ENCODE measurements at regions not wholly inside any gene's neighbourhood (a gene's known extent, or its start where the extent isn't known, plus 50 kb on each side); places are given as distances from the start of the nearest gene placed in this dataset.

DNA sequence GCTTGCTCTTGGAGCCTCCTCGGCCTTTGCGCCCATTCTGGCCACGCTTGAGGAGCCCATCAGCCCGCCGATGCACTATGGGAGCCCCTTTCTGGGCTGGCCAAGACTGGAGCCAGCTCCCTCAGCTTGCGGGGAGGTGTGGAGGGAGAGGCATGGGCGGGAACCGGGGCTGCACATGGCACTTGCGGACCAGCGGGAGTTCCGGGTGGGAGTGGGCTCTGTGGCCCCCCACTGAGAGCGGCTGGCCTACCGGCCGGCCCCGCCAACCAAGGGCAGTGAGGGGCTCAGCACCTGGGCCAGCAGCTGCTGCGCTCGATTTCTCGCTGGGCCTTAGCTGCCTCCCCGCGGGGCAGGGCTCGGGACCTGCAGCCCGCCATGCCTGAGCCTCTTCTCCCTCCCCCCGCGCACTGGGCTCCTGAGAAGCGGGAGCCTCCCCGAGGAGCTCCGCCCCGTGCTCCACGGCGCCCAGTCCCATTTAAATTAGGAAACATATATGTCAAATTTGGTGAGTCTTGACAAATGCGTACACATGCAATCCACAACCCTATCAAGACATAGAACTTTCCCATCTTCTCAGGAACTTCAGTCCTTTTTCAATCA, 97.6 kb upstream of the CNTN3 start:
- DNase-seq (ENCODE audit: low spot score): no peak
- Histone ChIP-seq H3K9ac (ENCODE audit: low read depth in 1 of 2, low read length in 2 of 2) (no peak overlapping the region), H3K27ac (ENCODE audit: low read depth in 1 of 2, low read length in 2 of 2) (no peak overlapping the region), H3K27me3 (ENCODE audit: control insufficient read depth in 4 of 4, insufficient read depth in 4 of 4, low read length in 3 of 4) (peaks cover 0 to 2% (median 0%) of the 10 kb centered on the region in 4 donors), H3K9me3 (ENCODE audit: control insufficient read depth in 4 of 4, low read length in 3 of 4) (peaks cover 0 to 2% (median 0%) of the 10 kb centered on the region in 4 donors), H3K4me1 (ENCODE audit: control insufficient read depth in 4 of 4, insufficient read depth in 4 of 4, low read length in 3 of 4) (no peaks in the 10 kb centered on the region), H3K4me3 (ENCODE audit: low read depth in 1 of 3, low read length in 3 of 3) (no peak overlapping the region), H3K36me3 (ENCODE audit: control insufficient read depth in 4 of 4, insufficient read depth in 3 of 4, low read depth in 1 of 4, low read length in 3 of 4) (no peaks in the 10 kb centered on the region)
- 91% methylated on average over 31 of the region's 31 CpGs for WGBS
- TF ChIP-seq EGR1 (IDR thresholded peaks at IDR 0.05; ENCODE audit: low read depth in 2 of 2) (no peak), SP1 (IDR thresholded peaks at IDR 0.05) (no peak)
- TF ChIP-seq, protein P1, sequence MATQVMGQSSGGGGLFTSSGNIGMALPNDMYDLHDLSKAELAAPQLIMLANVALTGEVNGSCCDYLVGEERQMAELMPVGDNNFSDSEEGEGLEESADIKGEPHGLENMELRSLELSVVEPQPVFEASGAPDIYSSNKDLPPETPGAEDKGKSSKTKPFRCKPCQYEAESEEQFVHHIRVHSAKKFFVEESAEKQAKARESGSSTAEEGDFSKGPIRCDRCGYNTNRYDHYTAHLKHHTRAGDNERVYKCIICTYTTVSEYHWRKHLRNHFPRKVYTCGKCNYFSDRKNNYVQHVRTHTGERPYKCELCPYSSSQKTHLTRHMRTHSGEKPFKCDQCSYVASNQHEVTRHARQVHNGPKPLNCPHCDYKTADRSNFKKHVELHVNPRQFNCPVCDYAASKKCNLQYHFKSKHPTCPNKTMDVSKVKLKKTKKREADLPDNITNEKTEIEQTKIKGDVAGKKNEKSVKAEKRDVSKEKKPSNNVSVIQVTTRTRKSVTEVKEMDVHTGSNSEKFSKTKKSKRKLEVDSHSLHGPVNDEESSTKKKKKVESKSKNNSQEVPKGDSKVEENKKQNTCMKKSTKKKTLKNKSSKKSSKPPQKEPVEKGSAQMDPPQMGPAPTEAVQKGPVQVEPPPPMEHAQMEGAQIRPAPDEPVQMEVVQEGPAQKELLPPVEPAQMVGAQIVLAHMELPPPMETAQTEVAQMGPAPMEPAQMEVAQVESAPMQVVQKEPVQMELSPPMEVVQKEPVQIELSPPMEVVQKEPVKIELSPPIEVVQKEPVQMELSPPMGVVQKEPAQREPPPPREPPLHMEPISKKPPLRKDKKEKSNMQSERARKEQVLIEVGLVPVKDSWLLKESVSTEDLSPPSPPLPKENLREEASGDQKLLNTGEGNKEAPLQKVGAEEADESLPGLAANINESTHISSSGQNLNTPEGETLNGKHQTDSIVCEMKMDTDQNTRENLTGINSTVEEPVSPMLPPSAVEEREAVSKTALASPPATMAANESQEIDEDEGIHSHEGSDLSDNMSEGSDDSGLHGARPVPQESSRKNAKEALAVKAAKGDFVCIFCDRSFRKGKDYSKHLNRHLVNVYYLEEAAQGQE (IDR thresholded peaks at IDR 0.05): no peak

DNA sequence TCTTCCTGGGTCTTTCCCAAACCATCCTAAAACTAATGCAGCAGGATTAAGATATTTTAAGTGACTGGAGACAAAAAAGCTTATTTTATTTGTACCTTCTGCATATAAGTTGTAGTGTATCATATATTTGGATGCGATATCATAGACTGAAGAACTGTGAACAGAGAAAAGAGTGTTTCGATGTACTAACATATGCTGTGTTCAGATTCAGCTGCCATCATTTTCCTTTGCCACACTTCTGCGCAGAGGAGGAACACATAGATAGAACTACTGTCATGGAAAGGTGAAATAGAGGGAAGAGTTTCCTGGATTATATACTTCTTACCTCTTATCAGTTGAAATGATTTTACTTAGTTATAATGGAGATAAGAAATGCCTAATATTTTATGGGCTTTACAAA, 95.5 kb upstream of the CNTN3 start:
- Histone ChIP-seq H3K36me3 (ENCODE audit: control insufficient read depth in 4 of 4, insufficient read depth in 3 of 4, low read depth in 1 of 4, low read length in 3 of 4) (no peaks in the 10 kb centered on the region), H3K27me3 (ENCODE audit: control insufficient read depth in 4 of 4, insufficient read depth in 4 of 4, low read length in 3 of 4) (peaks cover 0 to 4% (median 0%) of the 10 kb centered on the region in 4 donors), H3K4me1 (ENCODE audit: control insufficient read depth in 4 of 4, insufficient read depth in 4 of 4, low read length in 3 of 4) (no peaks in the 10 kb centered on the region), H3K9me3 (ENCODE audit: control insufficient read depth in 4 of 4, low read length in 3 of 4) (peaks cover 0 to 2% (median 0%) of the 10 kb centered on the region in 4 donors), H3K4me3 (ENCODE audit: low read depth in 1 of 3, low read length in 3 of 3) (no peak overlapping the region), H3K27ac (ENCODE audit: low read depth in 1 of 2, low read length in 2 of 2) (no peak overlapping the region), H3K9ac (ENCODE audit: low read depth in 1 of 2, low read length in 2 of 2) (no peak overlapping the region)
- no peak for DNase-seq (ENCODE audit: low spot score)
- 95% methylated on average over 3 of the region's 3 CpGs for WGBS
- TF ChIP-seq HNF4A (conservative IDR thresholded peaks at IDR 0.05) (no peak), FOXA1 (IDR thresholded peaks at IDR 0.05) (no peak), EGR1 (IDR thresholded peaks at IDR 0.05; ENCODE audit: low read depth in 2 of 2) (no peak), NR2F2 (IDR thresholded peaks at IDR 0.05) (no peak), YY1 (IDR thresholded peaks at IDR 0.05) (no peak), GABPA (IDR thresholded peaks at IDR 0.05 in 1 of 2, conservative IDR thresholded peaks at IDR 0.05 in 1 of 2) (no peak), RXRA (IDR thresholded peaks at IDR 0.05) (no peak), SP1 (IDR thresholded peaks at IDR 0.05) (no peak)
- TF ChIP-seq, protein P2, sequence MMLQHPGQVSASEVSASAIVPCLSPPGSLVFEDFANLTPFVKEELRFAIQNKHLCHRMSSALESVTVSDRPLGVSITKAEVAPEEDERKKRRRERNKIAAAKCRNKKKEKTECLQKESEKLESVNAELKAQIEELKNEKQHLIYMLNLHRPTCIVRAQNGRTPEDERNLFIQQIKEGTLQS (IDR thresholded peaks at IDR 0.05): no peak

DNA sequence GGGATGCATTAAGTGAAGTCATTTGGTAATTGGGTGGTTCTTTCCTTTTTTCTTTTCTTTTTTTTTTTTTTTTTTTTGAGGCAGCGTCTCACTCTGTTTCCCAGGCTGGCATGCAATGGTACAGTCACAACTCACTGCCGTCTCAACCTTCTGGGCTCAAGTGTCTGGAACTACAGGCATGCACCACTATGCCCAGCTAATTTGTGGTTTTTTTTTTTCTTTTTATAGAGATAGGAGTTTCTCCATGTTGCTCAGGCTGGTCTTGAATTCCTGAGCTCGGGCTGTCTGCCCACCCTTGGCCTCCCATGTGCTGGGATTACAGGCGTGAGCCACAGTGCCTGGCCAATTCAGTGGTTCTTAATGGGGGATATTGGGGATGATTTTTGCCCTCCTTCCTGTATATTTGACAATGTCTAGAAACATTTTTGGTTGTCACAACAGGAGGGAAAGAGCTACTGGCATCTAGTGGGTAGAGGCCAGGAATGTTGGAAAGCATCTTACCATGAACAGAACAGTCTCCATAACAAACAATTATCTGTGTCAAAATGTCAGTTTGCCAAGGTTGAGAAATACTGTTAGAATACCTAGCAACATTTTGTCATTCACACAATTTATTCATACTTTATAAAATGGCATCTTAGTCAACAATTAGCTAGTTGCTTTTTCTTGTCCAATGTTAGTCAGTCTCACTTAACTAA, 79.4 kb upstream of the CNTN3 start:
- no peaks in the 10 kb centered on the region for H3K9me3 ChIP-seq (ENCODE audit: control insufficient read depth in 4 of 4, low read length in 3 of 4)
- H3K36me3 ChIP-seq (ENCODE audit: control insufficient read depth in 4 of 4, insufficient read depth in 3 of 4, low read depth in 1 of 4, low read length in 3 of 4): no peaks in the 10 kb centered on the region
- no peak overlapping the region for H3K27ac ChIP-seq (ENCODE audit: low read depth in 1 of 2, low read length in 2 of 2)
- H3K9ac ChIP-seq (ENCODE audit: low read depth in 1 of 2, low read length in 2 of 2): no peak overlapping the region
- H3K4me3 ChIP-seq (ENCODE audit: low read depth in 1 of 3, low read length in 3 of 3): no peak overlapping the region
- WGBS: 88% methylated on average over 4 of the region's 4 CpGs
- no peaks in the 10 kb centered on the region for H3K27me3 ChIP-seq (ENCODE audit: control insufficient read depth in 4 of 4, insufficient read depth in 4 of 4, low read length in 3 of 4)
- DNase-seq (ENCODE audit: low spot score): no peak
- no peaks in the 10 kb centered on the region for H3K4me1 ChIP-seq (ENCODE audit: control insufficient read depth in 4 of 4, insufficient read depth in 4 of 4, low read length in 3 of 4)
- no peak for TF ChIP-seq SP1 (IDR thresholded peaks at IDR 0.05)
- TF ChIP-seq CTCF (IDR thresholded peaks at IDR 0.05; ENCODE audit: low read depth, low read length, missing input control): no peak
- TF ChIP-seq, protein P1 (IDR thresholded peaks at IDR 0.05): no peak
- TF ChIP-seq JUND (IDR thresholded peaks at IDR 0.05): no peak
- TF ChIP-seq FOXA2 (IDR thresholded peaks at IDR 0.05): no peak
- no peak for TF ChIP-seq ZBTB33 (IDR thresholded peaks at IDR 0.05)
- TF ChIP-seq HNF4G (IDR thresholded peaks at IDR 0.05): no peak
- no peak for TF ChIP-seq FOXA1 (IDR thresholded peaks at IDR 0.05)
- TF ChIP-seq EGR1 (IDR thresholded peaks at IDR 0.05; ENCODE audit: low read depth in 2 of 2): no peak

All from liver (tissue), 8 donors.